ENCODE measurements at regions not wholly inside any gene's neighbourhood (a gene's known extent, or its start where the extent isn't known, plus 50 kb on each side); places are given as distances from the start of the nearest gene placed in this dataset.

GRCh38 chr10:100612601-100613595, 77.2 kb downstream of the HIF1AN start:
- H3K27ac Mint-ChIP-seq, result no peak overlapping the region
- ATAC-seq (no peak), DNase-seq (ENCODE audit: low spot score) (no peak)
- no peaks in the 10 kb centered on the region for H3K9me3 Mint-ChIP-seq
- no peak overlapping the region for H3K4me3 Mint-ChIP-seq
- no peaks in the 10 kb centered on the region for H3K36me3 Mint-ChIP-seq
- peaks cover 48 to 56% of the 10 kb centered on the region in 2 donors for H3K27me3 Mint-ChIP-seq
- H3K4me1 Mint-ChIP-seq (ENCODE audit: low read depth in 2 of 2), result no peaks in the 10 kb centered on the region

- no peaks in the 10 kb centered on the region for H3K36me3 Mint-ChIP-seq
- DNase-seq (ENCODE audit: low spot score) (no peak), ATAC-seq (no peak)
- H3K9me3 Mint-ChIP-seq, result no peaks in the 10 kb centered on the region
- H3K27ac Mint-ChIP-seq, result no peak overlapping the region
- H3K27me3 Mint-ChIP-seq, result peaks cover 49 to 59% of the 10 kb centered on the region in 2 donors
- H3K4me3 Mint-ChIP-seq, result no peak overlapping the region
- no peaks in the 10 kb centered on the region for H3K4me1 Mint-ChIP-seq (ENCODE audit: low read depth in 2 of 2)
Observed at GRCh38 chr10:100613846-100614245, 78.1 kb downstream of the HIF1AN start.

GRCh38 chr10:100614429-100615095, 78.8 kb downstream of the HIF1AN start:
- Mint-ChIP-seq H3K27ac (no peak overlapping the region), H3K4me1 (ENCODE audit: low read depth in 2 of 2) (no peaks in the 10 kb centered on the region), H3K4me3 (no peak overlapping the region), H3K27me3 (peaks cover 56 to 66% of the 10 kb centered on the region in 2 donors), H3K36me3 (no peaks in the 10 kb centered on the region), H3K9me3 (no peaks in the 10 kb centered on the region)
- DNase-seq (ENCODE audit: low spot score) (no peak), ATAC-seq (no peak)

- Mint-ChIP-seq H3K9me3 (no peaks in the 10 kb centered on the region), H3K36me3 (no peaks in the 10 kb centered on the region), H3K4me3 (no peak overlapping the region), H3K27ac (no peak overlapping the region), H3K4me1 (ENCODE audit: low read depth in 2 of 2) (no peaks in the 10 kb centered on the region), H3K27me3 (peaks cover 60 to 68% of the 10 kb centered on the region in 2 donors)
- ATAC-seq (no peak), DNase-seq (ENCODE audit: low spot score) (no peak)
Observed at GRCh38 chr10:100615241-100615640, 79.5 kb downstream of the HIF1AN start.

- DNase-seq (ENCODE audit: low spot score) (no peak), ATAC-seq (no peak)
- H3K27me3 Mint-ChIP-seq, result peaks cover 57 to 69% of the 10 kb centered on the region in 2 donors
- no peak overlapping the region for H3K27ac Mint-ChIP-seq
- H3K4me1 Mint-ChIP-seq (ENCODE audit: low read depth in 2 of 2), result no peaks in the 10 kb centered on the region
- H3K36me3 Mint-ChIP-seq, result no peaks in the 10 kb centered on the region
- no peak overlapping the region for H3K4me3 Mint-ChIP-seq
- H3K9me3 Mint-ChIP-seq, result no peaks in the 10 kb centered on the region
Observed at GRCh38 chr10:100615908-100616307, 80.2 kb downstream of the HIF1AN start.

GRCh38 chr10:100618091-100618615, 82.4 kb downstream of the HIF1AN start:
- Mint-ChIP-seq H3K9me3 (no peaks in the 10 kb centered on the region), H3K36me3 (no peaks in the 10 kb centered on the region), H3K27me3 (peaks cover 54 to 69% of the 10 kb centered on the region in 2 donors), H3K27ac (no peak overlapping the region), H3K4me3 (no peak overlapping the region), H3K4me1 (ENCODE audit: low read depth in 2 of 2) (peaks cover 0 to 3% of the 10 kb centered on the region in 2 donors)
- ATAC-seq, result no peak
- no peak for DNase-seq (ENCODE audit: low spot score)

GRCh38 chr10:100618632-100619255, 83.0 kb downstream of the HIF1AN start:
- H3K27me3 Mint-ChIP-seq, result peaks cover 51 to 69% of the 10 kb centered on the region in 2 donors

GRCh38 chr10:100620087-100620835, 84.5 kb downstream of the HIF1AN start:
- Mint-ChIP-seq H3K4me3 (no peak overlapping the region), H3K9me3 (no peaks in the 10 kb centered on the region), H3K27ac (no peak overlapping the region), H3K4me1 (ENCODE audit: low read depth in 2 of 2) (peaks cover 0 to 3% of the 10 kb centered on the region in 2 donors), H3K36me3 (no peaks in the 10 kb centered on the region), H3K27me3 (peaks cover 48 to 70% of the 10 kb centered on the region in 2 donors)
- ATAC-seq (no peak), DNase-seq (ENCODE audit: low spot score) (no peak)

More at GRCh38 chr10:100618632-100619255, 83.0 kb downstream of the HIF1AN start:
- H3K36me3 Mint-ChIP-seq, result no peaks in the 10 kb centered on the region
- H3K9me3 Mint-ChIP-seq, result no peaks in the 10 kb centered on the region
- no peak for DNase-seq (ENCODE audit: low spot score)
- H3K27ac Mint-ChIP-seq, result no peak overlapping the region
- no peak overlapping the region for H3K4me3 Mint-ChIP-seq
- peaks cover 0 to 3% of the 10 kb centered on the region in 2 donors for H3K4me1 Mint-ChIP-seq (ENCODE audit: low read depth in 2 of 2)
- no peak for ATAC-seq

- peaks cover 48 to 68% of the 10 kb centered on the region in 2 donors for H3K27me3 Mint-ChIP-seq
- H3K9me3 Mint-ChIP-seq, result no peaks in the 10 kb centered on the region
- H3K27ac Mint-ChIP-seq, result no peak overlapping the region
- DNase-seq (ENCODE audit: low spot score) (no peak), ATAC-seq (no peak)
- peaks cover 0 to 3% of the 10 kb centered on the region in 2 donors for H3K4me1 Mint-ChIP-seq (ENCODE audit: low read depth in 2 of 2)
- no peaks in the 10 kb centered on the region for H3K36me3 Mint-ChIP-seq
- H3K4me3 Mint-ChIP-seq, result peak overlapping the region; percentile 31
Observed at GRCh38 chr10:100621360-100622205, 85.8 kb downstream of the HIF1AN start.

- H3K4me1 Mint-ChIP-seq (ENCODE audit: low read depth in 2 of 2), result peaks cover 0 to 3% of the 10 kb centered on the region in 2 donors
- H3K9me3 Mint-ChIP-seq, result no peaks in the 10 kb centered on the region
- H3K36me3 Mint-ChIP-seq, result no peaks in the 10 kb centered on the region
- peaks cover 50 to 69% of the 10 kb centered on the region in 2 donors for H3K27me3 Mint-ChIP-seq
- DNase-seq (ENCODE audit: low spot score) (no peak), ATAC-seq (no peak)
- no peak overlapping the region for H3K4me3 Mint-ChIP-seq
- H3K27ac Mint-ChIP-seq, result no peak overlapping the region
Observed at GRCh38 chr10:100622946-100623345, 87.2 kb downstream of the HIF1AN start.

GRCh38 chr10:100623521-100624230, 87.9 kb downstream of the HIF1AN start:
- ATAC-seq (no peak), DNase-seq (ENCODE audit: low spot score) (no peak)
- Mint-ChIP-seq H3K4me3 (no peak overlapping the region), H3K36me3 (no peaks in the 10 kb centered on the region), H3K9me3 (no peaks in the 10 kb centered on the region), H3K27ac (no peak overlapping the region), H3K27me3 (peaks cover 51 to 70% of the 10 kb centered on the region in 2 donors), H3K4me1 (ENCODE audit: low read depth in 2 of 2) (peaks cover 0 to 3% of the 10 kb centered on the region in 2 donors)

GRCh38 chr10:100624298-100624697, 88.6 kb downstream of the HIF1AN start:
- H3K9me3 Mint-ChIP-seq, result no peaks in the 10 kb centered on the region
- no peak overlapping the region for H3K4me3 Mint-ChIP-seq
- no peak overlapping the region for H3K27ac Mint-ChIP-seq
- H3K36me3 Mint-ChIP-seq, result no peaks in the 10 kb centered on the region
- H3K27me3 Mint-ChIP-seq, result peaks cover 48 to 64% of the 10 kb centered on the region in 2 donors
- H3K4me1 Mint-ChIP-seq (ENCODE audit: low read depth in 2 of 2), result peaks cover 0 to 3% of the 10 kb centered on the region in 2 donors
- DNase-seq (ENCODE audit: low spot score) (no peak), ATAC-seq (no peak)
